Neuronal stem cell (in vitro differentiated cells): ENCODE measurements at regions not wholly inside any gene's neighbourhood (a gene's known extent, or its start where the extent isn't known, plus 50 kb on each side); places are given as distances from the start of the nearest gene placed in this dataset.

Experiments
- DNase-seq: peaks from one replicate; pipeline ENCODE4 v3.0.0-alpha.2; 2013; ENCODE audit warnings: low spot score
- H2AFZ ChIP-seq: one replicate; pipeline ENCODE4 v1.6.1; 2013; ENCODE audit warnings: mild to moderate bottlenecking, low read length, inconsistent platforms
- H2AK5ac ChIP-seq: 2 replicates; pipeline ENCODE4 v1.6.1; 2013; ENCODE audit warnings: low read depth, mild to moderate bottlenecking, inconsistent platforms, low read length, moderate library complexity, mixed read lengths
- H2BK120ac ChIP-seq: 2 replicates; pipeline ENCODE4 v1.6.1; 2013; ENCODE audit warnings: low read depth, mild to moderate bottlenecking, inconsistent platforms, low read length, moderate library complexity, mixed read lengths
- H2BK12ac ChIP-seq: one replicate; pipeline ENCODE4 v1.6.1; 2013; ENCODE audit warnings: low read length, inconsistent platforms
- H2BK15ac ChIP-seq: 2 replicates; pipeline ENCODE4 v1.6.1; 2013; ENCODE audit warnings: mild to moderate bottlenecking, low read length, inconsistent platforms, mixed read lengths
- H2BK5ac ChIP-seq: one replicate; pipeline ENCODE4 v1.6.1; 2013; ENCODE audit warnings: inconsistent platforms, mild to moderate bottlenecking, low read length, moderate library complexity
- H3K14ac ChIP-seq: one replicate; pipeline ENCODE4 v1.6.1; 2013; ENCODE audit warnings: low read length, inconsistent platforms
- H3K18ac ChIP-seq: 2 replicates; pipeline ENCODE4 v1.6.1; 2013; ENCODE audit warnings: low read length, inconsistent platforms
- H3K23ac ChIP-seq: 2 replicates; pipeline ENCODE4 v1.6.1; 2013; ENCODE audit warnings: low read depth, mild to moderate bottlenecking, mixed read lengths, low read length, inconsistent platforms; ENCODE audit not compliant: poor library complexity
- H3K27ac ChIP-seq: replicated peaks from 3 replicates; pipeline ENCODE4 v1.5.1; 2013; ENCODE audit warnings: low read length, inconsistent platforms
- H3K27me3 ChIP-seq, 3 experiments: 2 replicates each; pipeline ENCODE4 v1.6.1; 2013; ENCODE audit warnings: low read length in 3 of 3, mild to moderate bottlenecking in 2 of 3, inconsistent platforms in 1 of 3, low read depth in 1 of 3, mixed read lengths in 1 of 3, moderate library complexity in 1 of 3; ENCODE audit not compliant: control insufficient read depth in 3 of 3, insufficient read depth in 3 of 3
- H3K36me3 ChIP-seq, 2 donors: replicated peaks in 1 of 2; 2 replicates each; pipeline ENCODE4 v1.6.1; 2013; ENCODE audit warnings: low read length in 2 of 2; ENCODE audit not compliant: control insufficient read depth in 2 of 2, insufficient read depth in 2 of 2
- H3K4ac ChIP-seq: 2 replicates; pipeline ENCODE4 v1.6.1; 2013; ENCODE audit warnings: inconsistent platforms, mild to moderate bottlenecking, low read length, moderate library complexity
- H3K4me1 ChIP-seq, 2 donors: 1 replicate in 1 of 2; 2 replicates in 1 of 2; pipeline ENCODE4 v1.6.1; 2013; ENCODE audit warnings: low read length in 2 of 2, low read depth in 1 of 2; ENCODE audit not compliant: control insufficient read depth in 2 of 2, insufficient read depth in 1 of 2
- H3K4me2 ChIP-seq: one replicate; pipeline ENCODE4 v1.6.1; 2013; ENCODE audit warnings: mild to moderate bottlenecking, low read length, inconsistent platforms; ENCODE audit not compliant: insufficient read depth, poor library complexity, severe bottlenecking
- H3K4me3 ChIP-seq, 2 donors: 2 replicates each; pipeline ENCODE4 v1.5.1; 2013; ENCODE audit warnings: low read length in 2 of 2, mild to moderate bottlenecking in 2 of 2, inconsistent platforms in 1 of 2, moderate library complexity in 1 of 2
- H3K79me1 ChIP-seq: one replicate; pipeline ENCODE4 v1.6.1; 2013; ENCODE audit warnings: low read depth, mild to moderate bottlenecking, inconsistent platforms, low read length, moderate library complexity
- H3K9ac ChIP-seq: one replicate; pipeline ENCODE4 v1.6.1; 2013; ENCODE audit warnings: mild to moderate bottlenecking, low read depth, low read length, inconsistent platforms; ENCODE audit not compliant: poor library complexity
- H3K9me3 ChIP-seq, 2 donors: replicated peaks in 1 of 2; 2 replicates each; pipeline versions ENCODE3 to v1.6.1; 2013; ENCODE audit warnings: low read length in 2 of 2, mild to moderate bottlenecking in 2 of 2, inconsistent platforms in 1 of 2, low read depth in 1 of 2, mixed read lengths in 1 of 2, moderate library complexity in 1 of 2; ENCODE audit not compliant: control insufficient read depth in 2 of 2, insufficient read depth in 1 of 2
- H4K8ac ChIP-seq: one replicate; pipeline ENCODE4 v1.6.1; 2013; ENCODE audit warnings: low read depth, mild to moderate bottlenecking, inconsistent platforms, low read length, moderate library complexity
- H4K91ac ChIP-seq: one replicate; pipeline ENCODE4 v1.6.1; 2013; ENCODE audit warnings: low read length, low read depth, mild to moderate bottlenecking, inconsistent platforms; ENCODE audit not compliant: poor library complexity
- WGBS, 2 donors: extraction: QIAGEN DNeasy Blood & Tissue Kit; methylation state at CpG; one replicate each; pipeline ENCODE4 v1.1.7; 2013; ENCODE audit warnings: missing lambda C conversion rate in 2 of 2, mixed read lengths in 1 of 2; ENCODE audit not compliant: insufficient read length in 2 of 2, insufficient replicate concordance in 1 of 2; ENCODE audit errors: extremely low coverage in 2 of 2; 5-methylcytosine and 5-hydroxymethylcytosine counted together

GRCh38 chr18:73626221-73626620 lies 521.4 kb downstream of the FBXO15 start:
- no peaks in the 10 kb centered on the region for H3K27me3 ChIP-seq
- no peak overlapping the region for H2AK5ac ChIP-seq
- no peaks in the 10 kb centered on the region for H3K36me3 ChIP-seq
- H3K23ac ChIP-seq = no peak overlapping the region
- no peak overlapping the region for H4K8ac ChIP-seq
- H3K79me1 ChIP-seq = no peaks in the 10 kb centered on the region
- no peak overlapping the region for H2BK12ac ChIP-seq
- H3K14ac ChIP-seq = no peak overlapping the region
- no peak overlapping the region for H3K4me2 ChIP-seq
- H3K4ac ChIP-seq = no peak overlapping the region
- no peaks in the 10 kb centered on the region for H3K4me1 ChIP-seq
- WGBS, 2 donors = no CpG with 5 or more reads among the region's 2 CpGs
- H2BK5ac ChIP-seq = no peak overlapping the region
- no peaks in the 10 kb centered on the region for H3K9me3 ChIP-seq
- H3K4me3 ChIP-seq = no peak overlapping the region
- no peak overlapping the region for H2BK15ac ChIP-seq
- H3K18ac ChIP-seq = no peak overlapping the region
- H4K91ac ChIP-seq = no peak overlapping the region
- H2AFZ ChIP-seq = no peak overlapping the region
- no peak overlapping the region for H3K9ac ChIP-seq
- DNase-seq = no peak
- H3K27ac ChIP-seq = no peak overlapping the region
- H2BK120ac ChIP-seq = no peak overlapping the region

DNA sequence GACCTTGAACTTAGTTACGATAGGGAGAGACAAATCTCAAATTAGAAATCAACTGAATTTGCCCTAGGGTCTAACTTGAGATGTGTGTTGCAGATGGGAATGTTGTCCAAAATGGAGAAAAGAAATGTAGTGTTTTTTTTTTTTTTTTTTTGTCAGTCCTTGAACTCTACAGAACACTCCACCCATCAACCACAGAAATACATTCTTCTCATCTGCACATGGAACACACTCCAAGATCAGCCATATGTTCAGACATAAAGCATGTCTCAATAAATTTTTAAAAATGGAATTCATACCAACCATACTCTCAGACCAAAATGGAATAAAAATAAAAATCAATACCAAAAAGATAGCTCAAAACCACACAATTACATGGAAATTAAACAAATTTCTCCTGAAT lies 526.5 kb downstream of the FBXO15 start:
- Histone ChIP-seq H3K4ac (no peak overlapping the region), H3K27ac (no peak overlapping the region), H3K18ac (no peak overlapping the region), H3K9ac (no peak overlapping the region), H3K4me2 (no peak overlapping the region), H3K27me3 (no peaks in the 10 kb centered on the region), H3K4me1 (peaks cover 0 to 2% of the 10 kb centered on the region in 2 donors), H2AK5ac (no peak overlapping the region), H2BK120ac (no peak overlapping the region), H3K9me3 (no peaks in the 10 kb centered on the region), H3K23ac (no peak overlapping the region), H3K4me3 (no peak overlapping the region), H2BK5ac (no peak overlapping the region), H3K14ac (no peak overlapping the region), H3K36me3 (no peaks in the 10 kb centered on the region), H3K79me1 (no peaks in the 10 kb centered on the region), H2BK12ac (no peak overlapping the region), H4K91ac (no peak overlapping the region), H2AFZ (no peak overlapping the region), H4K8ac (no peak overlapping the region), H2BK15ac (no peak overlapping the region)
- DNase-seq = no peak
- WGBS, 2 donors = no CpG with 5 or more reads among the region's 1 CpG

GRCh38 chr18:73617981-73618380 lies 529.7 kb downstream of the FBXO15 start:
- Histone ChIP-seq H3K4ac (no peak overlapping the region), H2BK12ac (no peak overlapping the region), H3K4me2 (no peak overlapping the region), H3K4me3 (no peak overlapping the region), H3K4me1 (peaks cover 0 to 2% of the 10 kb centered on the region in 2 donors), H3K23ac (no peak overlapping the region), H3K9ac (no peak overlapping the region), H3K9me3 (no peaks in the 10 kb centered on the region), H2AFZ (no peak overlapping the region), H4K91ac (no peak overlapping the region), H3K36me3 (no peaks in the 10 kb centered on the region), H2BK120ac (no peak overlapping the region), H3K27me3 (no peaks in the 10 kb centered on the region), H4K8ac (no peak overlapping the region), H3K79me1 (no peaks in the 10 kb centered on the region), H2BK5ac (no peak overlapping the region), H3K14ac (no peak overlapping the region), H2AK5ac (no peak overlapping the region), H2BK15ac (no peak overlapping the region), H3K27ac (no peak overlapping the region), H3K18ac (no peak overlapping the region)
- no peak for DNase-seq

DNA sequence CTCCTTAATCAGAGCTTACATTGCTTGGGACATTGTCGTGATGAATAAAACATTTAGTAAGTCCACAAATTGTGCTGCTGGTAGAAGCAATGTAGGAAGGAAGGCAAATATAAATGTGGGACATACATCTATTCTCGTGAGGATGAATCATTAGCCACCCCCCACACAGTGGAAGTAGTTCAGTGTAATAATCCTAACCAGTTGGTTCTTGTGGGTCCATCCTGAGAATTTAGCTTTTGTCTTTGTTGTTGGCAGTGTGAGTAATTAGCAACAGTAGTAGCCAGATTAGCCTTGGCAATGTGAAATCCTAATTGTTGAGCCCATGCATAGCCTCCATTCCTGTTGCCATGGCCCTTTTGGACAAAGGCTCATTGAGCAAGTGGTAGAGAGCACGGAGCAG lies 532.1 kb downstream of the FBXO15 start:
- H2BK12ac ChIP-seq = no peak overlapping the region
- peaks cover 0 to 2% of the 10 kb centered on the region in 2 donors for H3K4me1 ChIP-seq
- no peak for DNase-seq
- H3K9me3 ChIP-seq = no peaks in the 10 kb centered on the region
- H2BK120ac ChIP-seq = no peak overlapping the region
- H3K4ac ChIP-seq = no peak overlapping the region
- H3K27ac ChIP-seq = no peak overlapping the region
- H2AK5ac ChIP-seq = no peak overlapping the region
- no peak overlapping the region for H2BK5ac ChIP-seq
- no peak overlapping the region for H3K4me3 ChIP-seq
- H3K27me3 ChIP-seq = no peaks in the 10 kb centered on the region
- no peak overlapping the region for H2BK15ac ChIP-seq
- no peak overlapping the region for H3K18ac ChIP-seq
- H4K91ac ChIP-seq = no peak overlapping the region
- H3K9ac ChIP-seq = no peak overlapping the region
- no peaks in the 10 kb centered on the region for H3K36me3 ChIP-seq
- WGBS, 2 donors = no CpG with 5 or more reads among the region's 3 CpGs
- H3K23ac ChIP-seq = no peak overlapping the region
- no peak overlapping the region for H3K4me2 ChIP-seq
- H3K79me1 ChIP-seq = no peaks in the 10 kb centered on the region
- H3K14ac ChIP-seq = no peak overlapping the region
- no peak overlapping the region for H4K8ac ChIP-seq
- H2AFZ ChIP-seq = no peak overlapping the region
